Left ventricle myocardium superior (tissue), 1 donor: ENCODE measurements at regions not wholly inside any gene's neighbourhood (a gene's known extent, or its start where the extent isn't known, plus 50 kb on each side); places are given as distances from the start of the nearest gene placed in this dataset.

ENCODE experiments used
- ATAC-seq: fragments of 200-7000 bp; cut with Tn5 transposase; one replicate; pipeline ENCODE4 v1.9.1; 2020; ENCODE audit warnings: mild to moderate bottlenecking, moderate library complexity
- DNase-seq: peaks from one replicate; pipeline ENCODE4 v3.0.0-alpha.2; 2020
- intact Hi-C: fragments of 100-400 bp; cut with micrococcal nuclease; formaldehyde crosslinking; loops from one replicate; pipeline ENCODE4 v1.11.0; 2022
- donor health status: DM: no; HTN: yes; CAD: no; lungs with severe emphysema.

- no peak for ATAC-seq
- intact Hi-C loops = no loop called here
- DNase-seq = no peak
Measured at GRCh38 chr5:89005990-89006389, 123.0 kb upstream of the MEF2C start.

GRCh38 chr5:89004379-89004778 is 121.4 kb upstream of the MEF2C start:
- no peak for DNase-seq
- intact Hi-C loops = no loop called here
- ATAC-seq = no peak

- DNase-seq (no peak), ATAC-seq (no peak)
- intact Hi-C loops = no loop called here
Measured at GRCh38 chr5:89003563-89004036, 120.6 kb upstream of the MEF2C start.

GRCh38 chr5:88999853-89000252 is 116.9 kb upstream of the MEF2C start:
- intact Hi-C loops = no loop called here
- ATAC-seq = no peak

GRCh38 chr5:88997937-88998336 is 115.0 kb upstream of the MEF2C start:
- ATAC-seq (no peak), DNase-seq (no peak)
- intact Hi-C loops = no loop called here

More at GRCh38 chr5:88999853-89000252, 116.9 kb upstream of the MEF2C start:
- no peak for DNase-seq

GRCh38 chr5:88984040-88984439 is 101.1 kb upstream of the MEF2C start:
- ATAC-seq (no peak), DNase-seq (no peak)
- intact Hi-C loops = no loop called here

GRCh38 chr5:88979726-88980125 is 96.7 kb upstream of the MEF2C start:
- DNase-seq = no peak
- intact Hi-C loops = no loop called here
- ATAC-seq = no peak

GRCh38 chr5:88979244-88979643 is 96.3 kb upstream of the MEF2C start:
- ATAC-seq (no peak), DNase-seq (no peak)

GRCh38 chr5:88976914-88977313 is 93.9 kb upstream of the MEF2C start:
- ATAC-seq (no peak), DNase-seq (no peak)
- intact Hi-C loops = no loop called here

More at GRCh38 chr5:88979244-88979643, 96.3 kb upstream of the MEF2C start:
- intact Hi-C loops = no loop called here

- ATAC-seq (no peak), DNase-seq (no peak)
- intact Hi-C loops = no loop called here
Measured at GRCh38 chr5:88967633-88968585, 84.9 kb upstream of the MEF2C start.

GRCh38 chr5:88964831-88965230 is 81.8 kb upstream of the MEF2C start:
- DNase-seq (no peak), ATAC-seq (no peak)
- intact Hi-C loops = no loop called here

- DNase-seq (no peak), ATAC-seq (no peak)
- intact Hi-C loops = no loop called here
Measured at GRCh38 chr5:88957013-88957412, 74.0 kb upstream of the MEF2C start.

- intact Hi-C loops = no loop called here
- no peak for DNase-seq
- no peak for ATAC-seq
Measured at GRCh38 chr5:88956416-88956815, 73.4 kb upstream of the MEF2C start.

GRCh38 chr5:88955403-88955802 is 72.4 kb upstream of the MEF2C start:
- ATAC-seq (no peak), DNase-seq (no peak)
- intact Hi-C loops = no loop called here

- no peak for ATAC-seq
- no peak for DNase-seq
- intact Hi-C loops = no loop called here
Measured at GRCh38 chr5:88954511-88954910, 71.5 kb upstream of the MEF2C start.

GRCh38 chr5:88952996-88953643 is 70.1 kb upstream of the MEF2C start:
- no peak for ATAC-seq
- intact Hi-C loops = no loop called here

GRCh38 chr5:88952344-88952743 is 69.4 kb upstream of the MEF2C start:
- DNase-seq (no peak), ATAC-seq (no peak)
- intact Hi-C loops = no loop called here

More at GRCh38 chr5:88952996-88953643, 70.1 kb upstream of the MEF2C start:
- DNase-seq = no peak

- ATAC-seq (no peak), DNase-seq (no peak)
- intact Hi-C loops = no loop called here
Measured at GRCh38 chr5:88951457-88951856, 68.5 kb upstream of the MEF2C start.

GRCh38 chr5:88948746-88949600 is 66.0 kb upstream of the MEF2C start:
- DNase-seq (no peak), ATAC-seq (no peak)
- intact Hi-C loops = no loop called here
